ENCODE measurements at regions not wholly inside any gene's neighbourhood (a gene's known extent, or its start where the extent isn't known, plus 50 kb on each side); places are given as distances from the start of the nearest gene placed in this dataset.

DNA sequence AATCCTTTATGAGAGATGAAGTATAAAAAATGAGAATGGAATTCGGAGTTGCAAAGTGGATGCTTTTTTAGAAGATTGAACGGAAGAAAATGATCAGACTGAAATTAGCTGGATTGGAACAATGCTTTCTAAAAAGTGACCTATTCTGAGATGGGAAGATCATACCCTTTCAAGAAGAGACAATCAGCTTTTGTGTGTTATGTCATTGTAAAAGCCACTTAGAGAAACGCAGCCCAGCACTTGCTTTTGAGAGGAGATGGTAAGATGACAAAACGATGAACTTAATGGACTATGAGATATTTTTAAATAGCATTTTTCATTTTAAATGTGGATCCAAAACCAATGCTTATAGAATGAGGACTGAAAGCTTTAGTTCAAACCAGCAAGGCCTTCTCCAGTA is 871.4 kb upstream of the KLHL29 start:
- FAIRE-seq, result no peak
- POLR2A ChIA-PET, result no interaction called here
- WGBS (ENCODE audit: missing lambda C conversion rate), result 3% methylated on average over 4 of the region's 4 CpGs
- H3K4me3 ChIP-seq, result no peak overlapping the region
- no peaks in the 10 kb centered on the region for H3K9me3 ChIP-seq
- CTCF ChIA-PET, result no interaction called here
- DNase-seq (ENCODE audit: low read depth in 1 of 2, low spot score in 1 of 2), result no peak
- ATAC-seq, result no peak
- H3K4me2 ChIP-seq, result no peak overlapping the region
- H3K27ac ChIP-seq, result no peak overlapping the region
- H3K4me1 ChIP-seq, result no peaks in the 10 kb centered on the region
- TF ChIP-seq, protein P1, sequence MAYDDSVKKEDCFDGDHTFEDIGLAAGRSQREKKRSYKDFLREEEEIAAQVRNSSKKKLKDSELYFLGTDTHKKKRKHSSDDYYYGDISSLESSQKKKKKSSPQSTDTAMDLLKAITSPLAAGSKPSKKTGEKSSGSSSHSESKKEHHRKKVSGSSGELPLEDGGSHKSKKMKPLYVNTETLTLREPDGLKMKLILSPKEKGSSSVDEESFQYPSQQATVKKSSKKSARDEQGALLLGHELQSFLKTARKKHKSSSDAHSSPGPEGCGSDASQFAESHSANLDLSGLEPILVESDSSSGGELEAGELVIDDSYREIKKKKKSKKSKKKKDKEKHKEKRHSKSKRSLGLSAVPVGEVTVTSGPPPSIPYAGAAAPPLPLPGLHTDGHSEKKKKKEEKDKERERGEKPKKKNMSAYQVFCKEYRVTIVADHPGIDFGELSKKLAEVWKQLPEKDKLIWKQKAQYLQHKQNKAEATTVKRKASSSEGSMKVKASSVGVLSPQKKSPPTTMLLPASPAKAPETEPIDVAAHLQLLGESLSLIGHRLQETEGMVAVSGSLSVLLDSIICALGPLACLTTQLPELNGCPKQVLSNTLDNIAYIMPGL (CRISPR knock-in tag; IDR thresholded peaks at IDR 0.05; ENCODE audit: borderline replicate concordance), result no peak
- TF ChIP-seq FOXS1 (CRISPR knock-in tag; IDR thresholded peaks at IDR 0.05) (no peak), SREBF2 (IDR thresholded peaks at IDR 0.05) (no peak), GATA3 (IDR thresholded peaks at IDR 0.05; ENCODE audit: borderline replicate concordance) (no peak), ZNF302 (CRISPR knock-in tag; IDR thresholded peaks at IDR 0.05) (no peak), JUNB (IDR thresholded peaks at IDR 0.05) (no peak), JUN (IDR thresholded peaks at IDR 0.05) (no peak), MYC (IDR thresholded peaks at IDR 0.05; ENCODE audit: borderline replicate concordance, low read length) (no peak), MAFK (IDR thresholded peaks at IDR 0.05; ENCODE audit: partially characterized antibody) (no peak), HOXB13 (CRISPR knock-in tag; IDR thresholded peaks at IDR 0.05; ENCODE audit: low read depth) (no peak), ZFP36 (IDR thresholded peaks at IDR 0.05; ENCODE audit: borderline replicate concordance, partially characterized antibody) (no peak), CBX2 (IDR thresholded peaks at IDR 0.05; ENCODE audit: borderline replicate concordance, low read depth) (no peak), TP53 (CRISPR knock-in tag; IDR thresholded peaks at IDR 0.05) (no peak), ZC3H11A (IDR thresholded peaks at IDR 0.05) (no peak), FOSB (CRISPR knock-in tag; IDR thresholded peaks at IDR 0.05) (no peak), NR3C1 (IDR thresholded peaks at IDR 0.05) (no peak), EHMT2 (IDR thresholded peaks at IDR 0.05; ENCODE audit: low read depth) (no peak)
- TF ChIP-seq, protein P2, sequence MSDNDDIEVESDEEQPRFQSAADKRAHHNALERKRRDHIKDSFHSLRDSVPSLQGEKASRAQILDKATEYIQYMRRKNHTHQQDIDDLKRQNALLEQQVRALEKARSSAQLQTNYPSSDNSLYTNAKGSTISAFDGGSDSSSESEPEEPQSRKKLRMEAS (IDR thresholded peaks at IDR 0.05), result no peak
- TF ChIP-seq, protein P3, sequence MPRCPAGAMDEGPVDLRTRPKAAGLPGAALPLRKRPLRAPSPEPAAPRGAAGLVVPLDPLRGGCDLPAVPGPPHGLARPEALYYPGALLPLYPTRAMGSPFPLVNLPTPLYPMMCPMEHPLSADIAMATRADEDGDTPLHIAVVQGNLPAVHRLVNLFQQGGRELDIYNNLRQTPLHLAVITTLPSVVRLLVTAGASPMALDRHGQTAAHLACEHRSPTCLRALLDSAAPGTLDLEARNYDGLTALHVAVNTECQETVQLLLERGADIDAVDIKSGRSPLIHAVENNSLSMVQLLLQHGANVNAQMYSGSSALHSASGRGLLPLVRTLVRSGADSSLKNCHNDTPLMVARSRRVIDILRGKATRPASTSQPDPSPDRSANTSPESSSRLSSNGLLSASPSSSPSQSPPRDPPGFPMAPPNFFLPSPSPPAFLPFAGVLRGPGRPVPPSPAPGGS (IDR thresholded peaks at IDR 0.05), result no peak
- TF ChIP-seq, protein P4, sequence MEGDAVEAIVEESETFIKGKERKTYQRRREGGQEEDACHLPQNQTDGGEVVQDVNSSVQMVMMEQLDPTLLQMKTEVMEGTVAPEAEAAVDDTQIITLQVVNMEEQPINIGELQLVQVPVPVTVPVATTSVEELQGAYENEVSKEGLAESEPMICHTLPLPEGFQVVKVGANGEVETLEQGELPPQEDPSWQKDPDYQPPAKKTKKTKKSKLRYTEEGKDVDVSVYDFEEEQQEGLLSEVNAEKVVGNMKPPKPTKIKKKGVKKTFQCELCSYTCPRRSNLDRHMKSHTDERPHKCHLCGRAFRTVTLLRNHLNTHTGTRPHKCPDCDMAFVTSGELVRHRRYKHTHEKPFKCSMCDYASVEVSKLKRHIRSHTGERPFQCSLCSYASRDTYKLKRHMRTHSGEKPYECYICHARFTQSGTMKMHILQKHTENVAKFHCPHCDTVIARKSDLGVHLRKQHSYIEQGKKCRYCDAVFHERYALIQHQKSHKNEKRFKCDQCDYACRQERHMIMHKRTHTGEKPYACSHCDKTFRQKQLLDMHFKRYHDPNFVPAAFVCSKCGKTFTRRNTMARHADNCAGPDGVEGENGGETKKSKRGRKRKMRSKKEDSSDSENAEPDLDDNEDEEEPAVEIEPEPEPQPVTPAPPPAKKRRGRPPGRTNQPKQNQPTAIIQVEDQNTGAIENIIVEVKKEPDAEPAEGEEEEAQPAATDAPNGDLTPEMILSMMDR (IDR thresholded peaks at IDR 0.05), result no peak

DNA sequence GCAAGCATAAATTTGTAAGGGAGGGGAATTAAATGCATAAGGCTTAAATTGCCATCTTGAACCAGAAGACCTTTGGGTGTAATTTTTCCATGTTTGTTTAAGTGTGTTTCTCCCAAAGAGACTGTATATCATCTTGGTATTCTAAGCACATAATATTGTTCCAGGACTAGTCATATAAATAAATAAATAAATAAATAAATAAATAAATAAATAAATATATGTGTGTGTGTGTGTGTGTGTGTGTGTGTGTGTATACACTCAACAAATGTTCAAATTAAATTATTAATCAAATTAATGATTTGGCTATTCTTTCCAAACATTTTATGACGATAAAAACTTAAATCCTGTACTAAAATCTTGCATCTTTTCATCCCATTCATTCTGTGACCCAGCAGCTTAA is 867.8 kb upstream of the KLHL29 start:
- ATAC-seq (no peak), DNase-seq (ENCODE audit: low read depth in 1 of 2, low spot score in 1 of 2) (no peak), FAIRE-seq (no peak)
- 0% methylated on average over 1 of the region's 1 CpG for WGBS (ENCODE audit: missing lambda C conversion rate)
- no peak overlapping the region for H3K4me2 ChIP-seq
- no peak overlapping the region for H3K27ac ChIP-seq
- H3K4me1 ChIP-seq, result no peaks in the 10 kb centered on the region
- ChIA-PET CTCF (no interaction called here), POLR2A (no interaction called here)
- H3K9me3 ChIP-seq, result no peaks in the 10 kb centered on the region
- TF ChIP-seq POLR2A (IDR thresholded peaks at IDR 0.05; ENCODE audit: low read length) (no peak), TP53 (CRISPR knock-in tag; IDR thresholded peaks at IDR 0.05) (no peak), ZC3H11A (IDR thresholded peaks at IDR 0.05) (peak; percentile 89), FOSL2 (IDR thresholded peaks at IDR 0.05) (no peak), FOSL2 (CRISPR knock-in tag; IDR thresholded peaks at IDR 0.05) (no peak), HOXA7 (CRISPR knock-in tag; IDR thresholded peaks at IDR 0.05) (no peak)
- no peak overlapping the region for H3K4me3 ChIP-seq
